IMR-90 (cell line): ENCODE measurements at regions not wholly inside any gene's neighbourhood (a gene's known extent, or its start where the extent isn't known, plus 50 kb on each side); places are given as distances from the start of the nearest gene placed in this dataset.

ENCODE experiments used
- ATAC-seq: fragments of 200-7000 bp; cut with Tn5 transposase; 2 replicates; pipeline ENCODE4 v1.9.1; 2020; ENCODE audit warnings: low read depth, mild to moderate bottlenecking, moderate library complexity
- BruUV-seq: library from RNA; stranded (reverse); fragments of 400-500 nt; replicated peaks from 2 replicates; lab custom pipeline; 2021; lab: Mats Ljungman, UMichigan
- CTCF ChIA-PET: fragments of 300-600 bp; formaldehyde crosslinking; extraction: SDS; loops from one replicate; lab custom pipeline; 2021; ENCODE audit warnings: antibody characterized with exemption; lab: Yijun Ruan, JAX
- POLR2A ChIA-PET: fragments of 300-600 bp; sonication (Branson Sonifier 250); formaldehyde crosslinking; loops from one replicate; lab custom pipeline; 2022; ENCODE audit warnings: antibody characterized with exemption; ENCODE audit not compliant: unreplicated experiment; lab: Charles Lee
- DNase-seq: peaks from one replicate; pipeline ENCODE4 v3.0.0; 2013
- H2AFZ ChIP-seq: replicated peaks from 2 replicates; pipeline ENCODE3; 2013; ENCODE audit warnings: low read length, mild to moderate bottlenecking; ENCODE audit not compliant: poor library complexity
- H2AK5ac ChIP-seq: 2 replicates; pipeline ENCODE4 v1.6.1; 2013; ENCODE audit warnings: low read depth, low read length, inconsistent platforms
- H2AK9ac ChIP-seq: replicated peaks from 2 replicates; pipeline ENCODE3; 2013; ENCODE audit warnings: mild to moderate bottlenecking, low read depth, low read length, moderate library complexity; ENCODE audit not compliant: poor library complexity
- H2BK120ac ChIP-seq: 2 replicates; pipeline ENCODE4 v1.6.1; 2013; ENCODE audit warnings: low read depth, low read length, inconsistent platforms
- H2BK15ac ChIP-seq: 3 replicates; pipeline ENCODE4 v1.6.1; 2013; ENCODE audit warnings: low read depth, low read length, inconsistent platforms
- H2BK20ac ChIP-seq: 2 replicates; pipeline ENCODE4 v1.6.1; 2013; ENCODE audit warnings: low read depth, mild to moderate bottlenecking, inconsistent platforms, low read length, moderate library complexity
- H2BK5ac ChIP-seq: 2 replicates; pipeline ENCODE4 v1.6.1; 2013; ENCODE audit warnings: mild to moderate bottlenecking, low read depth, low read length, inconsistent platforms; ENCODE audit not compliant: poor library complexity, severe bottlenecking
- H3K14ac ChIP-seq: replicated peaks from 2 replicates; pipeline ENCODE4 v1.6.1; 2013; ENCODE audit warnings: low read depth, low read length, inconsistent platforms
- H3K18ac ChIP-seq: 2 replicates; pipeline ENCODE4 v1.6.1; 2013; ENCODE audit warnings: low read depth, low read length, control low read depth
- H3K23ac ChIP-seq: 2 replicates; pipeline ENCODE4 v1.6.1; 2013; ENCODE audit warnings: low read depth, low read length, inconsistent platforms
- H3K27ac ChIP-seq: 2 replicates; pipeline ENCODE4 v1.5.1; 2013; ENCODE audit warnings: mild to moderate bottlenecking, control low read depth, low read length; ENCODE audit not compliant: insufficient read depth
- H3K27me3 ChIP-seq: 2 replicates; pipeline ENCODE4 v1.6.1; 2013; ENCODE audit warnings: low read length; ENCODE audit not compliant: control insufficient read depth, insufficient read depth
- H3K36me3 ChIP-seq: 2 replicates; pipeline ENCODE4 v1.6.1; 2013; ENCODE audit warnings: low read length, mixed read lengths; ENCODE audit not compliant: control insufficient read depth, insufficient read depth
- H3K4ac ChIP-seq: 2 replicates; pipeline ENCODE4 v1.6.1; 2013; ENCODE audit warnings: low read depth, low read length, inconsistent platforms
- H3K4me1 ChIP-seq: 2 replicates; pipeline ENCODE4 v1.6.1; 2013; ENCODE audit warnings: low read length, mixed read lengths; ENCODE audit not compliant: control insufficient read depth, insufficient read depth
- H3K4me2 ChIP-seq: 2 replicates; pipeline ENCODE4 v1.6.1; 2013; ENCODE audit warnings: low read depth, mild to moderate bottlenecking, control low read depth, low read length, moderate library complexity
- H3K4me3 ChIP-seq: 2 replicates; pipeline ENCODE4 v1.5.1; 2013; ENCODE audit warnings: low read depth, mild to moderate bottlenecking, control low read depth, low read length, moderate library complexity; ENCODE audit not compliant: insufficient read depth
- H3K56ac ChIP-seq: 2 replicates; pipeline ENCODE4 v1.6.1; 2013; ENCODE audit warnings: low read length, inconsistent platforms; ENCODE audit not compliant: insufficient read depth; ENCODE audit errors: extremely low read depth
- H3K79me1 ChIP-seq, 2 experiments: 2 replicates each; pipeline ENCODE4 v1.6.1; 2013; ENCODE audit warnings: low read length in 2 of 2, inconsistent platforms in 1 of 2, low read depth in 1 of 2
- H3K9ac ChIP-seq: 2 replicates; pipeline ENCODE4 v1.6.1; 2013; ENCODE audit warnings: low read depth, low read length, control low read depth
- H3K9me1 ChIP-seq: 2 replicates; pipeline ENCODE4 v1.6.1; 2013; ENCODE audit warnings: low read length, inconsistent platforms; ENCODE audit not compliant: insufficient read depth
- H3K9me3 ChIP-seq: 2 replicates; pipeline ENCODE4 v1.6.1; 2013; ENCODE audit warnings: low read length; ENCODE audit not compliant: control insufficient read depth, insufficient read depth
- H4K20me1 ChIP-seq: 2 replicates; pipeline ENCODE4 v1.6.1; 2013; ENCODE audit warnings: low read length, inconsistent platforms; ENCODE audit not compliant: insufficient read depth
- H4K5ac ChIP-seq: 2 replicates; pipeline ENCODE4 v1.6.1; 2013; ENCODE audit warnings: mild to moderate bottlenecking, low read depth, low read length, control low read depth
- H4K8ac ChIP-seq, 2 experiments: 2 replicates each; pipeline ENCODE4 v1.6.1; 2013; ENCODE audit warnings: low read depth in 2 of 2, low read length in 2 of 2, control low read depth in 1 of 2, inconsistent platforms in 1 of 2
- H4K91ac ChIP-seq: 2 replicates; pipeline ENCODE4 v1.6.1; 2013; ENCODE audit warnings: low read depth, low read length, inconsistent platforms; ENCODE audit not compliant: insufficient read depth
- CHD1 ChIP-seq: IDR thresholded peaks from 2 replicates; pipeline ENCODE4 v1.6.1; 2012; ENCODE audit warnings: low read depth, low read length, improper control_type of control experiment
- MAZ ChIP-seq: IDR thresholded peaks from 2 replicates; pipeline ENCODE4 v1.6.1; 2012; ENCODE audit warnings: low read depth, mild to moderate bottlenecking, low read length, improper control_type of control experiment, moderate library complexity, borderline replicate concordance
- MXI1 ChIP-seq: IDR thresholded peaks from 2 replicates; pipeline ENCODE4 v1.6.1; 2012; ENCODE audit warnings: low read depth, mild to moderate bottlenecking, low read length, moderate library complexity, borderline replicate concordance
- RAD21 ChIP-seq: IDR thresholded peaks from 2 replicates; pipeline ENCODE4 v1.6.1; 2012; ENCODE audit warnings: low read length, improper control_type of control experiment
- RFX5 ChIP-seq: IDR thresholded peaks from 2 replicates; pipeline ENCODE4 v1.8.0; 2012; ENCODE audit warnings: low read depth, mild to moderate bottlenecking, low read length, moderate library complexity
- WGBS, 2 experiments: methylation state at CpG; one replicate each; pipeline versions ENCODE4 v1.1.5 to v1.1.7; 2013; ENCODE audit warnings: missing lambda C conversion rate in 2 of 2; ENCODE audit not compliant: insufficient read length in 1 of 2; ENCODE audit errors: extremely low coverage in 2 of 2; 5-methylcytosine and 5-hydroxymethylcytosine counted together
- dilution Hi-C: fragments of 300-500 bp; cut with HindIII; formaldehyde crosslinking; loops from one replicate; pipeline ENCODE4 v1.14.3; 2018; ENCODE audit warnings: low sequenced_read_pairs; ENCODE audit not compliant: unreplicated experiment
- in situ Hi-C: fragments of 300-500 bp; cut with MboI; formaldehyde crosslinking; loops from 3 replicates; pipeline ENCODE4 v1.14.3; 2019; ENCODE audit warnings: low sequenced_read_pairs, inconsistent platforms, mixed read lengths
- intact Hi-C: fragments of 100-400 bp; cut with micrococcal nuclease; formaldehyde crosslinking; loops from 2 replicates; pipeline ENCODE4 v1.10.0; 2022
- TF ChIP-seq, protein P1 (sequence below): fragments of 150-350 bp; IDR thresholded peaks from 2 replicates; pipeline ENCODE4 v1.6.1; 2017; ENCODE audit warnings: mild to moderate bottlenecking, antibody characterized with exemption, low read length, low read depth

DNA sequence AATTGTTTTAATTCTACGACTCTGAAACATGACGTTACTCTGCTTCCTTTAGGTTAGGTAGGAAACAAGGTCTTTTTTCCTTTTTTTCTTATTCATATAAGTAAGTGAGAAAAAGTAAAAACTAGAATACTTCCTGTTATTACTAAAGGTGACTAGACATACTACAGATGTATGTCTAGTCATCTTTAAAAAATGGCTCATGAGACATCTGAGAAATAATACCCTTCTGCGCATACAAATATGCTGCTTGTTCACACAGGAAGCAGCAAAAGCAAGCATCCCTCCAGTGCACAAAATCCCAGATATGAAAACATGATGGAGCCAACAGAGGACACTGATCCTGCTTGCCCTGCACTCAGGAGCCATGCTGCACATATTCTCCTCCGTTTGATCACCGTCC, 699.1 kb downstream of the EPM2A start:
- CTCF ChIA-PET, result no interaction called here
- in situ Hi-C loops, result no loop called here
- WGBS, 2 experiments, result 41% methylated on average over 3 of the region's 5 CpGs; no CpG with 5 or more reads in 1 of the 2 experiments

More for the DNA sequence above, 699.1 kb downstream of the EPM2A start:
- Histone ChIP-seq H2AK9ac (no peak overlapping the region), H3K9me1 (peaks cover 3% of the 10 kb centered on the region; the same call in 1 of the 2 replicates), H4K5ac (no peak overlapping the region), H3K4me1 (peaks cover 1% of the 10 kb centered on the region; the same call in 1 of the 2 replicates), H2BK5ac (peak overlapping the region; percentile 5), H2BK20ac (no peak overlapping the region), H3K14ac (no peak overlapping the region), H3K79me1 (no peaks in the 10 kb centered on the region), H3K4ac (no peak overlapping the region), H4K8ac (no peak overlapping the region), H3K9ac (no peak overlapping the region), H3K56ac (no peak overlapping the region), H3K27ac (no peak overlapping the region), H3K4me3 (no peak overlapping the region), H3K18ac (peak overlapping the region; percentile 50; the same call in 1 of the 2 replicates), H3K4me2 (no peak overlapping the region), H3K23ac (no peak overlapping the region), H3K27me3 (no peaks in the 10 kb centered on the region), H3K36me3 (no peaks in the 10 kb centered on the region), H4K20me1 (no peaks in the 10 kb centered on the region), H3K9me3 (no peaks in the 10 kb centered on the region), H2AK5ac (no peak overlapping the region), H2BK15ac (peak overlapping the region; percentile 29; the same call in 1 of the 3 replicates), H2AFZ (no peak overlapping the region), H4K91ac (no peak overlapping the region), H2BK120ac (no peak overlapping the region)
- intact Hi-C loops, result no loop called here
- dilution Hi-C loops, result no loop called here
- no TSS peak for BruUV-seq
- TF ChIP-seq MXI1, result no peak
- no peak for TF ChIP-seq MAZ
- no peak for TF ChIP-seq RFX5
- TF ChIP-seq, protein P1, sequence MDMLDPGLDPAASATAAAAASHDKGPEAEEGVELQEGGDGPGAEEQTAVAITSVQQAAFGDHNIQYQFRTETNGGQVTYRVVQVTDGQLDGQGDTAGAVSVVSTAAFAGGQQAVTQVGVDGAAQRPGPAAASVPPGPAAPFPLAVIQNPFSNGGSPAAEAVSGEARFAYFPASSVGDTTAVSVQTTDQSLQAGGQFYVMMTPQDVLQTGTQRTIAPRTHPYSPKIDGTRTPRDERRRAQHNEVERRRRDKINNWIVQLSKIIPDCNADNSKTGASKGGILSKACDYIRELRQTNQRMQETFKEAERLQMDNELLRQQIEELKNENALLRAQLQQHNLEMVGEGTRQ, result no peak
- no peak for TF ChIP-seq CHD1
- no peak for TF ChIP-seq RAD21
- peak; percentile 40 for ATAC-seq
- POLR2A ChIA-PET, result no interaction called here
- peak; percentile 59 for DNase-seq
